ENCODE measurements at regions not wholly inside any gene's neighbourhood (a gene's known extent, or its start where the extent isn't known, plus 50 kb on each side); places are given as distances from the start of the nearest gene placed in this dataset.

- TF ChIP-seq CTCF (IDR thresholded peaks at IDR 0.05; ENCODE audit: low read depth, low read length, poor library complexity, severe bottlenecking) = no peak
- no peak for TF ChIP-seq EZH2phosphoT487 (IDR thresholded peaks at IDR 0.05; ENCODE audit: borderline replicate concordance, low read length)
Observed at GRCh38 chr15:85880501-85881190, 85.9 kb upstream of the KLHL25 start.
